SHP77 (cell line): ENCODE measurements at regions not wholly inside any gene's neighbourhood (a gene's known extent, or its start where the extent isn't known, plus 50 kb on each side); places are given as distances from the start of the nearest gene placed in this dataset.

Experiments
- DNase-seq, 2 experiments: peaks; one replicate each; lab custom pipeline; 2025; lab: John Stamatoyannopoulos, UW

DNA sequence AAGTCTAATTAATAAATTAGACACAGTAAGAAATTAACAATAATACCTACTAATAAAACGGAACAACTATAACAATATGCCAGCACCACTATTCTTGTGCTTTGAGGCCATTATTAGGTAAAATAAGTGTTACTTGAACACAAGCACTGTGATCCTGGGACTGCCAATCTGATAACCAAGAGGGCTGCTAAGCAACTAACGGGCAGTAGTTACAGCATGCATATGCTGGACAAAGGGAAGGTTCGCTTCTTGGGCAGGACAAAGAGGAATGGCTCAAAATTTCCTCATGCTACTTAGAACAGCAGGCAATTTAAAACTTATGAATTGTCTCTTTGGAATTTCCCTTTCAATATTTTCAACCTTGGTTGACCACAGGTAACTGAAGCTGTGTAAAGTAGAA lies 718.6 kb downstream of the SORCS3 start:
- no peak for DNase-seq

DNA sequence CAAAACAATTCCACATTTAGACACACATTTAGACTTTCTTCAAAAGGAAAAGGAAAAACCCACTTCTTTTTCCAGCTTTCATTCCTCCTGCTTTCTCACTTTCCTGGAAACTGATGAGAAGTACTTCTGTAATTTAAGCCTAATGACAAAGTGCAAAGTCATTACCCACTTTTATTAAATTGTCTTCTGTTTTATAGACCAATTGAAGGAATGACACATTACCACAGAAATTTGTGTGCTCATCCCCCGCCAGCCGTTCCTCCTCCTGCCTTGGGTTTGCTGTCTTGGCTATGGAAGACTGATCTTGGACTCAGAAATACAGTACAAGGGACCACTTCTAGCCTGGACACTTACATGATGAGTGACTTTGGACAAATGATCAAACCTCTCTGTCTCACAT lies 717.8 kb downstream of the SORCS3 start:
- DNase-seq, result no peak

DNA sequence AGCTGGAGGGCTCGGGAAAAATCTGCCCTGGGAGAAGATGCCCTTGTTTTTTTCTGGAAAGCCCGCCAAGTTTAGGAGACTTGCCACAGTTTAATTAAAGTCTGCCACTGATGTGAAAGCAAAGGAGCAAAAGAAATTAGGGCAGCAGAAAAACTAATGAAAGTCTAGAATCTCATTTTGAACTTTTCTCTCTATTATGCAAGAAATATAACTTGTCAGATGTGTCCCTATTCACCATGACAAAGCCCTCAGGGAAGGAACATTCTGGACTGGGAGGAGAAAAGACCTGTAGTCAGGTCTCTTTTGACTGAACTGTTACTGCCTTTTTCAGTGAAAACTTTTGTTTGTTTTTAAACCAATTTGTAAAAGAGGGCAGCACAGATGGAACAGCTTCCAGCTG lies 715.5 kb downstream of the SORCS3 start:
- no peak for DNase-seq

DNA sequence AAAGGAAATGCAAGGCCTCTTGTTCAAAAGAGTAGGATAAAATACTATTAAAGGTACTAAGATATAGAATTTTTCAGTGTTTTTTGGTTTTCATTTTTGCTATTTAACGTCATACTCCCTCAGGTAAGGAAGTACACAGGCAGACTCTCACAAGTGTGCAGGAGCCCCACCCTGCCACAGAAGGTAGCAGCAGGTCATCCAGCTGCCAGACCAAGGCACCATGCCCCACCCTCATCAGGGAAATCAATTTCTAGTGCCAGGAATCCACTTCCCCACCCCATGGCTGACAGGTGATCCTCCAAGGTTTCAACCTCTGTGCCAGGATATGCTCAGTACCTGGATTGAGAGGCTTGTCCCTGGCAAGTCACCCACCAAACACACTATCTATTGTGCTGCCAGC lies 712.9 kb downstream of the SORCS3 start:
- no peak for DNase-seq

DNA sequence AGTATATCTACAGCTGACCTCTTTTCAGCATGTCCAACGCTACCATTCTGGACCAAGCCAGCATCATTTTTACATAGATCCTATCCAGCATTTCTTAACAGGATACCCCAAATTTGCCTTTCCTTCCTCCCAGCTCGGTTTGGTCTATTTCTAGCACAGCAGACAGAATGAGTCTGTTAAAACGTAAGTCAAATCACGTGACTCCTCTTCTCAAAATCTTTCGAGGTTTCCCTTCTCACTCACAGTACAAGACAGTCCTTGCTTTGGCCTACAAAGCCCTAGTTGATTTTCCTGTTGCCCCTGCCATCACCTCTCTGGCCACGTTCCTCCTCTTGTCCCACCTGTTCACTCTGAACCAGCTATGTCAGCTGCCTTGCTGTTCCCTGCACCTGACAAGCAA lies 711.7 kb downstream of the SORCS3 start:
- no peak for DNase-seq

DNA sequence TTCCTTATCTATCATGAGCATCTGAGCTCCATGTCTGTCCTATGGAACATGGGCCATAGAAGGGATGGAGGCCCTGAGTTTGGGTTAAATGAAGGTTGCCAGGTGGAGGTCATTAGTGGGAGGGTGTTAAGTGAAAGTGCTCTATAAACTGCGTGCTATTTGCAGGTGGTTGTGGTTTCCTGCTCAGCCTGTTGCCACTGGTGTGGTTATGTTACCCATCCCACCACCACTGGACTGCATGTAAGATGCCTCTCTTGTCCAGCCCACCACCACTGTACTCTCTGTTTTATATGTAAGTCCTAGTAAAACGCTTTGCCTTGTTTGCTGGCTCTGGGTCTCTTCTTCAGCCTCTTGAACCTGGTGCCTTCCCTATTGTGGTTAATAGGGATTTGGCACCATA lies 711.2 kb downstream of the SORCS3 start:
- DNase-seq, result no peak

DNA sequence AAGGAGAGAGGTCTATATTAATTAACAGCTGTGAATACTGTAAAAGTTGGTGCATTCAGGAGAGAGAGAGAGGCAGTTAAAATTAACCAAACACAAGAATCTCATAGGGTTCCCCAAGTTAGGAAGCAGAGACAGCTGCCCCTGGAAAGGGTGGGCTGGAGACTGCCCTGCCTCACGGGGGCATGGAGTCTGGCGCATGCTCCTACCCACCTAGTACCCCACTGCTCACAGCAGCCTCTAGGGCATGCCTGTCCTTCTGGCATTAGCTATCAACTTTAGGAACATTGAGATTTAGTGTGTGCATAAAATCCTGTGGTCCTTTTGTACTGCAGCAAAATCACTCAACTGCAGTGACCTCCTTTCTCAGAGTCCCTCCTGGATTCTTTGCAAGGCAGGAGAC lies 710.1 kb downstream of the SORCS3 start:
- no peak for DNase-seq

DNA sequence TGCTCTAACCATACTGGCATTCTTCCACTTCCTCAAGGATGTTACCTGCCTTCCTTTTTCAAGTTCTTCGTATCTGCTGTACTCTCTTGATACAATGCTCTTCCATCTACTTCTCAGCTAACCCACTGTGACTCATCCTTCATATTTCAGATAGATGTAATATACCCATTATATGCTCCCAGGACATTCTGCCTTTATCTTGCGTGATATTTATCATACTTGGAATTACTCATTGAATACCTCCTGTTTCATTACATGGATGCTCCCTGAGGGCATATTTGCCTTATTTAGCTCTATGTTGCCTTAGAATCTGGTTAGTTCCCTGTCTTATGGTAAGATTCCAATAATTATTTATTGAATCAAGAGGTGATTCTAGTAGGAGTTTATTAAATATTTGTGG lies 706.4 kb downstream of the SORCS3 start:
- no peak for DNase-seq

DNA sequence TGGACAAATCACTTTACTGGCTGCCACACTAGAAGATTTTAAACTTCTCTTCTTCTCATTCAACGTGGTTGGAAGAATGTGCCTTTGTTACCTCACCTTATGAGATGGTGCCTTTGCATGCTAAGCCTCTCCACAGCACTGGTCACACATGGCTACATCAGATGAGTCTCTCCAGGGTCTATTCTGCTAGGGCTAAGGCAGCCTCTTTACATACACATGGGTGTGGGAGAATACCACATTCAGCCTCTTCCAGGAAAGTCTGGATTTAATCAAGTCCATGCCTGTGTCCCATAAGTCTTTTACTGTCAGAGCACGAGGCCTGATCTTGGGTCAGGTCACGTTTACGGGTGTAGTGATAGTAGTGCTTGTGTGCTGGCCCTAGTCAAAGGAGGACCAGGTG lies 701.5 kb downstream of the SORCS3 start:
- no peak for DNase-seq

DNA sequence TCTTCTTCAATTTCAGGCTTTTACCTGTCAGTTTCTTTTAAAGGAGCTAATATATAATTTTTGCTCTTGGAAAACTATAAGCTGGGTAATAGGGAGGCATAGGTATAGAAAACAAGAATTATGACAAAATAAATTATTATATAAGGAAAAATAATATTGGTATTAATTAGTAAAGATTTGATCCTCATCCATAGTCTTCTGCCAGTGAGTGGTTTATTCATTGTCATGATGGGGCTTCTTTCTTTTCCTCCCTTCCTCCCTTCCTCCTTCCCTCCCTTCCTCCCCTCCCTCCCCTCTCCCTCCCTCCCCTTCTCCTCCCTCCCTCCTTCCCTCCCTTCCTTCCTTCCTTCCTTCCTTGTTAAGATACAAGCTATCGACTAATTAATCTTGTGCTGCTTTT lies 698.6 kb downstream of the SORCS3 start:
- DNase-seq, result no peak

DNA sequence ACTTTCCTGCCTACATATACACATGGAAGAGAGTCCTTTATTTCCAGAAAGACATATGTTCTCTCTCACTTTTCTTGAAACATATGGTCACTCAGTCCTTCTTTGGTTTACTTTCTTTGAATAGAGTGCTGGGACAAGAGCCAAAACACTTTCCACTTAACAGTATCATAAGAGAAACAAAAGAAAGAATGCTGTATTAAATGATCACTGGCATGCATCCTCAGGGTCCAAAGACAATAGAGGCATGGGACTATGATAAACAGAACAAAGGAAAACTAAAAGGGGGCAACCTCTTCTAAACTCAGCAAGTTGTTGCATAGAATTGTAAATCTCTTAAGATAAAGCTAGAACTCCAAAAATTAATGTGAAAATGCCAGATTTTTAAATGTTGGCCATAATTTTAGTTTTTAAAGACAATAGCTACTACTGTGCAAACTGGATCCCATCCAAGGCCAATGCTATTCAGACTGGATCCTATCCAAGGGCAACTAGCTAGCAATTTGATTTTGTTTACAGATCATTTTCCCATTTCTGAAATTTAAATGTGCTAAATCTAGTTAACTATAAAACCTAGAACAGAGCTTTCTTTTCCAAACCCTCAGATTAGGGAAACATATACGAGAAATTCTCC lies 687.5 kb downstream of the SORCS3 start:
- DNase-seq, result no peak
